ENCODE measurements at regions not wholly inside any gene's neighbourhood (a gene's known extent, or its start where the extent isn't known, plus 50 kb on each side); places are given as distances from the start of the nearest gene placed in this dataset.

GRCh38 chr20:55424968-55425367, 580.4 kb downstream of the CBLN4 start:
- Mint-ChIP-seq H3K4me3 (ENCODE audit: unreplicated experiment) (no peak overlapping the region), H3K4me1 (ENCODE audit: low read depth, unreplicated experiment) (no peaks in the 10 kb centered on the region), H3K27ac (ENCODE audit: unreplicated experiment) (no peak overlapping the region), H3K36me3 (ENCODE audit: insufficient read depth, unreplicated experiment) (no peaks in the 10 kb centered on the region), H3K9me3 (ENCODE audit: unreplicated experiment) (no peaks in the 10 kb centered on the region), H3K27me3 (ENCODE audit: insufficient read depth, unreplicated experiment) (peaks cover 14% of the 10 kb centered on the region)
- DNase-seq: no peak
- H3K4me3 ChIP-seq (ENCODE audit: low read depth, low read length): no peak overlapping the region
- no peaks in the 10 kb centered on the region for H3K36me3 ChIP-seq (ENCODE audit: control insufficient read depth, insufficient read depth, low read length)
- BruUV-seq (replicated peaks): no TSS peak
- no peaks in the 10 kb centered on the region for H3K4me1 ChIP-seq
- no peaks in the 10 kb centered on the region for H3K27me3 ChIP-seq (replicated peaks; ENCODE audit: control insufficient read depth, insufficient read depth, low read length)
- ChIA-PET POLR2A (no interaction called here), CTCF (no interaction called here)
- no peak for TF ChIP-seq CTCF (IDR thresholded peaks at IDR 0.05; ENCODE audit: insufficient read depth in 1 of 2, low read depth in 1 of 2, low read length in 1 of 2, severe bottlenecking in 1 of 2, unreplicated experiment in 1 of 2)
- intact Hi-C loops (cut with micrococcal nuclease; ENCODE audit: unreplicated experiment): no loop called here
- no peaks in the 10 kb centered on the region for H3K9me3 ChIP-seq

DNA sequence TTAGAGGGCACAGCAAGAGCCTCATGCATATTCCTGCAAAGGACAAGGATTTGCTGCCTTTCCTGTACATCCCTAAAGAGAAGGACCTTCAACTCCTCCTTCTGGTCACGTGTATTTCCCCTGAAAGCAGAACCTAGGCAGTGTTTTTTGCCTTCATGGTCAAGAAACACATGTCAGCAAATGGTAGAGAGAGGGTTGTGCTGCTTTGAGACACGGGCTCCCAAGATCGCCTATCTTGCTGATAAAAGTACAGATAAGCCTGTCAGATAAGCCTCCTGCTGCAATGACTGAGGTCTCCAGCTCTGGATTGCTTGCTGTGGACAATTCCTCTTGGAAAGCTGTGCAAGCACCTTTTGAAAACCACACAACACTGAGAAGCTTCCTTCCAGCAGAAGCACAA, 580.8 kb downstream of the CBLN4 start:
- H3K4me3 ChIP-seq (ENCODE audit: low read depth, low read length): no peak overlapping the region
- H3K27me3 Mint-ChIP-seq (ENCODE audit: insufficient read depth, unreplicated experiment): peaks cover 12% of the 10 kb centered on the region
- no TSS peak for BruUV-seq (replicated peaks)
- H3K9me3 Mint-ChIP-seq (ENCODE audit: unreplicated experiment): no peaks in the 10 kb centered on the region
- H3K27ac Mint-ChIP-seq (ENCODE audit: unreplicated experiment): no peak overlapping the region
- intact Hi-C loops (cut with micrococcal nuclease; ENCODE audit: unreplicated experiment): no loop called here
- no peaks in the 10 kb centered on the region for H3K36me3 ChIP-seq (ENCODE audit: control insufficient read depth, insufficient read depth, low read length)
- H3K4me3 Mint-ChIP-seq (ENCODE audit: unreplicated experiment): no peak overlapping the region
- ChIA-PET CTCF (no interaction called here), POLR2A (no interaction called here)
- H3K27me3 ChIP-seq (replicated peaks; ENCODE audit: control insufficient read depth, insufficient read depth, low read length): no peaks in the 10 kb centered on the region
- DNase-seq: peak in 1 of 2 experiments; percentile 26
- no peak for TF ChIP-seq CTCF (IDR thresholded peaks at IDR 0.05; ENCODE audit: insufficient read depth in 1 of 2, low read depth in 1 of 2, low read length in 1 of 2, severe bottlenecking in 1 of 2, unreplicated experiment in 1 of 2)
- H3K9me3 ChIP-seq: no peaks in the 10 kb centered on the region
- no peaks in the 10 kb centered on the region for H3K4me1 ChIP-seq
- no peaks in the 10 kb centered on the region for H3K36me3 Mint-ChIP-seq (ENCODE audit: insufficient read depth, unreplicated experiment)
- H3K4me1 Mint-ChIP-seq (ENCODE audit: low read depth, unreplicated experiment): no peaks in the 10 kb centered on the region

- no peak for TF ChIP-seq CTCF (IDR thresholded peaks at IDR 0.05; ENCODE audit: insufficient read depth in 1 of 2, low read depth in 1 of 2, low read length in 1 of 2, severe bottlenecking in 1 of 2, unreplicated experiment in 1 of 2)
- no peaks in the 10 kb centered on the region for H3K4me1 Mint-ChIP-seq (ENCODE audit: low read depth, unreplicated experiment)
- BruUV-seq (replicated peaks): no TSS peak
- no peaks in the 10 kb centered on the region for H3K4me1 ChIP-seq
- ChIA-PET POLR2A (no interaction called here), CTCF (no interaction called here)
- no peak overlapping the region for H3K27ac Mint-ChIP-seq (ENCODE audit: unreplicated experiment)
- H3K36me3 ChIP-seq (ENCODE audit: control insufficient read depth, insufficient read depth, low read length): no peaks in the 10 kb centered on the region
- intact Hi-C loops (cut with micrococcal nuclease; ENCODE audit: unreplicated experiment): loop anchor here (5.0 to 10.0 kb wide), 2 partner anchors 247 to 754 kb away; no protein-coding TSS in a partner anchor
- H3K27me3 Mint-ChIP-seq (ENCODE audit: insufficient read depth, unreplicated experiment): peaks cover 7% of the 10 kb centered on the region
- no peak overlapping the region for H3K4me3 ChIP-seq (ENCODE audit: low read depth, low read length)
- no peaks in the 10 kb centered on the region for H3K9me3 Mint-ChIP-seq (ENCODE audit: unreplicated experiment)
- no peaks in the 10 kb centered on the region for H3K27me3 ChIP-seq (replicated peaks; ENCODE audit: control insufficient read depth, insufficient read depth, low read length)
- no peak overlapping the region for H3K4me3 Mint-ChIP-seq (ENCODE audit: unreplicated experiment)
- no peak for DNase-seq
- no peaks in the 10 kb centered on the region for H3K9me3 ChIP-seq
- H3K36me3 Mint-ChIP-seq (ENCODE audit: insufficient read depth, unreplicated experiment): no peaks in the 10 kb centered on the region
These were observed 587.5 kb downstream of the CBLN4 start for GRCh38 chr20:55417836-55418235.

Measured in Caco-2 (cell line).